Mesothelial cell of epicardium (in vitro differentiated cells): ENCODE measurements at regions not wholly inside any gene's neighbourhood (a gene's known extent, or its start where the extent isn't known, plus 50 kb on each side); places are given as distances from the start of the nearest gene placed in this dataset.

Experiments used
- DNase-seq, 2 experiments: peaks; one replicate each; pipeline ENCODE4 v3.0.0; 2021; ENCODE audit warnings: low spot score in 2 of 2; ENCODE audit not compliant: unreplicated experiment in 2 of 2
- H3K27ac Mint-ChIP-seq: 2 replicates; pipeline ENCODE4 v1.8.0; 2021; ENCODE audit warnings: mixed read lengths
- H3K27me3 Mint-ChIP-seq: 2 replicates; pipeline ENCODE4 v1.8.0; 2021; ENCODE audit warnings: low read depth, mixed read lengths
- H3K36me3 Mint-ChIP-seq: 2 replicates; pipeline ENCODE4 v1.8.0; 2021; ENCODE audit warnings: mixed read lengths
- H3K4me1 Mint-ChIP-seq: 2 replicates; pipeline ENCODE4 v1.8.0; 2021; ENCODE audit warnings: mixed read lengths
- H3K4me3 Mint-ChIP-seq: 2 replicates; pipeline ENCODE4 v1.8.0; 2021; ENCODE audit warnings: mild to moderate bottlenecking, moderate library complexity, mixed read lengths
- H3K9me3 Mint-ChIP-seq: 2 replicates; pipeline ENCODE4 v1.8.0; 2021; ENCODE audit warnings: mixed read lengths
- TF ChIP-seq, protein P1 (sequence below): fragments of 200-600 bp; sonication (generic); IDR thresholded peaks from one replicate; pipeline ENCODE4 v1.5.0; 2021; ENCODE audit warnings: antibody characterized with exemption; ENCODE audit not compliant: unreplicated experiment

DNA sequence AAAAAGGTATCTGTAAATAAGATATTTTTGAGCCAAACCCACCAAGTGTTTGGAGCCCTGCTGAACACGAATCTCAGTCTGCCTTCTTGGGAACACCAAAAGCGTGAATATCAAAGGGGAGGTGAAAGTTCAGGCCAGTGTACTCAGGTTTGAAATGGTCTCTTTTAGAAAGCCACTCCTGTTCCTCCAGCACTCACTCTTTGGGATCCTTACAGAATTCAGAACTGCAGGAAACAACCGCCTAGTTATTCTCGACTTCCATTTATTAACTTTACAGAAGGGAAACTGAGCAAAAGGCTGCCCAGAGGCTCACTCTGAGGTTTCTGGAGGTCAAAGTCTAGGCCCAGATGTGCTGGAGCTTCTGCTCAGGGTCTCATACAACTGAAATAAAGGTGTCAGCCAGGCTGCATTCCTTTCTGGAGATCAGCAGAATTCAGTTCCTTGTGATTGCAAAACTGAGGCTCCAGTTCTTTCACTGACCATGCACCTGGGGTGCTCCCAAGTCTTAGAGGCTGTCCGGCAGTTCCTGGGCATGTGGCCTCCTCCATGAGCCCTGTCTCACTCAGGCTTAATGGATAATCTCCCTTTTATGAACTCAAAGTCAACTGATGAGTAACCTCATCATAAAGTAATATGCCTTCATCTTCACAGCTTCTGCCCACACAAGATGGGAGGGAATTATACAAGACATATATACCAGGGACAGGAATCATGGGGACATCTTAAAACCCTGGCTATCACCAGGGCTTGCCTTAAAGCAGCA lies 65.5 kb upstream of the TNFAIP3 start:
- TF ChIP-seq, protein P1, sequence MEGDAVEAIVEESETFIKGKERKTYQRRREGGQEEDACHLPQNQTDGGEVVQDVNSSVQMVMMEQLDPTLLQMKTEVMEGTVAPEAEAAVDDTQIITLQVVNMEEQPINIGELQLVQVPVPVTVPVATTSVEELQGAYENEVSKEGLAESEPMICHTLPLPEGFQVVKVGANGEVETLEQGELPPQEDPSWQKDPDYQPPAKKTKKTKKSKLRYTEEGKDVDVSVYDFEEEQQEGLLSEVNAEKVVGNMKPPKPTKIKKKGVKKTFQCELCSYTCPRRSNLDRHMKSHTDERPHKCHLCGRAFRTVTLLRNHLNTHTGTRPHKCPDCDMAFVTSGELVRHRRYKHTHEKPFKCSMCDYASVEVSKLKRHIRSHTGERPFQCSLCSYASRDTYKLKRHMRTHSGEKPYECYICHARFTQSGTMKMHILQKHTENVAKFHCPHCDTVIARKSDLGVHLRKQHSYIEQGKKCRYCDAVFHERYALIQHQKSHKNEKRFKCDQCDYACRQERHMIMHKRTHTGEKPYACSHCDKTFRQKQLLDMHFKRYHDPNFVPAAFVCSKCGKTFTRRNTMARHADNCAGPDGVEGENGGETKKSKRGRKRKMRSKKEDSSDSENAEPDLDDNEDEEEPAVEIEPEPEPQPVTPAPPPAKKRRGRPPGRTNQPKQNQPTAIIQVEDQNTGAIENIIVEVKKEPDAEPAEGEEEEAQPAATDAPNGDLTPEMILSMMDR = no peak
- DNase-seq = no peak
- peaks cover 44% of the 10 kb centered on the region for H3K4me1 Mint-ChIP-seq
- no peaks in the 10 kb centered on the region for H3K36me3 Mint-ChIP-seq
- no peaks in the 10 kb centered on the region for H3K27me3 Mint-ChIP-seq
- no peak overlapping the region for H3K4me3 Mint-ChIP-seq
- H3K27ac Mint-ChIP-seq = no peak overlapping the region
- no peaks in the 10 kb centered on the region for H3K9me3 Mint-ChIP-seq

DNA sequence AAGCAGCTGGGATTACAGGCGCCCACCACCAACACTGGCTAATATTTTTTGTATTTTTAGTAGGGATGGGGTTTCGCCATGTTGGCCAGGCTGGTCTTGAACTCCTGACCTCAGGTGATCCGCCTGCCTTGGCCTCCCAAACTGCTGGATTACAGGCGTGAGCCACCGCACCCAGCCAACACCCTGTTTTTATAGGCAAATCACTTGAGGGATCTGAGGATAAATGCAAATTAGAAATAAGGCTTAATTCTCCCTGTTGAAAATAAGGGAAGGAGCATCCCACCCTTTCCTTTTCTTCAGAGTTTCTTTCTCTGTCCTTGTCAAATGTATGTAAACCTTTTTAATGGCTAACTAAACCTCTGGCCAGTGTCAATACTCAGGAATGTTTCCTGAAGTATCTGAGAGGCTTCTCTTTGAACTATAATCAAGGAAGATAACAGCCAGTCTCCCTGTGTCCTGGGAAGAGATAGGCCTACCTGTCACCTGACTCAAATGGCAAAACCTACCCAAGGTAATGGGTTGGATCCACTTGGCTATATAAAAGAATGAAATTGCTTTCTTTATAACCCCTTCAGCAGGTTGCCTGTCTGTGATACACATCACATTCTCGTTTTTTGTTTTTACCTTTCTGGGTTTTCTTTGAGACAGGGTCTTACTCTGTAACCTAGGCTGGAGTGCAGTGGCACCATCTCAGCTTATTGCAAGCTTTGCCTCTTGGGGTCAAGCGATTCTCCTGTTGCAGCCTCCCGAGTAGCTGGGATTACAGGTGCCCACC lies 64.5 kb upstream of the TNFAIP3 start:
- TF ChIP-seq, protein P1 = no peak
- H3K27me3 Mint-ChIP-seq = no peaks in the 10 kb centered on the region
- no peak overlapping the region for H3K27ac Mint-ChIP-seq
- no peak overlapping the region for H3K4me3 Mint-ChIP-seq
- peaks cover 44% of the 10 kb centered on the region for H3K4me1 Mint-ChIP-seq
- H3K9me3 Mint-ChIP-seq = no peaks in the 10 kb centered on the region
- no peaks in the 10 kb centered on the region for H3K36me3 Mint-ChIP-seq
- no peak for DNase-seq

DNA sequence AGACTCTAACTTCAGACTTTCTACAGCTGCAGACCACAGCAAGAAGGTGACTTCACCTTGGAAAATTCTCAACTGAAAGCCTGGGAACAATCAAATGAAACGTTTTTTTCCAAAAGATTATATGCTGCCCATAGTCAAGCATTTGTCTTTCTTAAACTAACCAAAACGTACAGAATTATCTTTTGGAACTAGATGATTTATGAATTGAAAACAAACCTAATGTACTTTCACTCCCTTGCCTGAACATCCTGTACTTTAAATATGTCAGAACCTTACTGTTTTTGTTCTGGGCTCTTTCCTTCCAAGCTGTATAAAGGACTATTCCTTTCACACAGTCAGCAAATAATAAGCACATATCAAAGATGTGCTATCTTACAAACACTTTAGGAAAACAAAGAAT lies 62.4 kb upstream of the TNFAIP3 start:
- Mint-ChIP-seq H3K27me3 (no peaks in the 10 kb centered on the region), H3K9me3 (no peaks in the 10 kb centered on the region), H3K4me3 (no peak overlapping the region), H3K27ac (peak overlapping the region; percentile 77), H3K36me3 (no peaks in the 10 kb centered on the region), H3K4me1 (peaks cover 50% of the 10 kb centered on the region)
- DNase-seq = no peak
- TF ChIP-seq, protein P1 = no peak

DNA sequence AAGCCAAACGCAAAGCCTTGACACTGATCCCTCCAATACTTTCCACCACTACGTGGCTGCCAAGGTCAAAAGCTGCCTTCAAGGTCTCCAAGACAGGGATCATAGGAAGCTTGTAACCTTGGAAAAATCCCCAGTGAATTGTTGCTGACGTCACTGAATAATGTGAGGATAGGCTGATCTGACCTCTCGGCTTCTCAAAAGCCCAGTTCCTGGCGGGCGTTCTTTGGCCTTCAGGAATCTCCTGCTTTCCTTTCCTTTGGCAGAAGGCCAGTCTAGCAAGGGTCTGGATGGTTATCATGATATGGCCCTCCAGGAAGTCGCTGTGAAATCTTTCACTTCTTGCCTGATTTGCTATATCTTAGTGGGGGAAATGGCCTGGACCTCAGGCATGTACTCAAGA lies 61.4 kb upstream of the TNFAIP3 start:
- H3K9me3 Mint-ChIP-seq = no peaks in the 10 kb centered on the region
- no peaks in the 10 kb centered on the region for H3K36me3 Mint-ChIP-seq
- peak overlapping the region; percentile 77 for H3K27ac Mint-ChIP-seq
- TF ChIP-seq, protein P1 = no peak
- no peak overlapping the region for H3K4me3 Mint-ChIP-seq
- no peaks in the 10 kb centered on the region for H3K27me3 Mint-ChIP-seq
- no peak for DNase-seq
- H3K4me1 Mint-ChIP-seq = peaks cover 49% of the 10 kb centered on the region

DNA sequence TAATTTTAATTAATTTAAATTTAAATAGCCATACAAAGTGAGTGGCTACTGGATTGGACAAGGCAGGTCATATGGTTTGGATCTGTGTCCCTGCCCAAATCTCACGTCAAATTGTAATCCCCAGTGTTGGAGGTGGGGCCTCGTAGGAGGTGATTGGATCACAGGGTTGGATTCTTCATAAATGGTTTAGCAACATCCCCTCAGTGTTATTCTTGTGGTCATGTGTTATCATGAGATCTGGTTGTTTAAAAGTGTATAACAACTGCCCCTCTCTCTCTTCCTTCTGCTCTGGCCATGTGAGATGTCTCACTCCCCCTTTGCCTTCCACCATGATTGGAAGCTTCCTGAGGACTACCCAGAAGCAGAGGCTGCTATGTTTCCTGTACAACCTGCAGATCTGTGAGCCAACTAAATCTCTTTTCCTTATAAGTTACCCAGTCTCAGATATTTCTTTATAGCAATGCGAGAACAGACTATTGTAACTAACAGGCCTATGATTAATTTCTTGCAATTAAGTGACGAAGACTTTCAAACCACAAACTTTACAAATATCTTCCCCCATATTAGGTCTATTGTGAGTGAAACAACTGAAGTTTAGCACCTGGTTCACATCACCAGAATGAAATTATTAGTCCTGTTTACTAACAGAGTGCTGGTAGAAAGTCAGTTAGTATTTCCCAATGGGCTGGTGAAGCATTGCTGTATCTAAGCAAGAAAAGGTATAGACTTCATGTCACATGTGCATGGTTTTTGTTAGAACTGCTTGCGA lies 60.0 kb upstream of the TNFAIP3 start:
- H3K36me3 Mint-ChIP-seq = no peaks in the 10 kb centered on the region

More for the DNA sequence above, 60.0 kb upstream of the TNFAIP3 start:
- no peaks in the 10 kb centered on the region for H3K27me3 Mint-ChIP-seq
- DNase-seq = no peak
- TF ChIP-seq, protein P1 = no peak
- H3K9me3 Mint-ChIP-seq = no peaks in the 10 kb centered on the region
- no peak overlapping the region for H3K27ac Mint-ChIP-seq
- H3K4me1 Mint-ChIP-seq = peaks cover 50% of the 10 kb centered on the region
- H3K4me3 Mint-ChIP-seq = no peak overlapping the region
